Mucosa of rectum (tissue), 2 donors: ENCODE measurements at regions not wholly inside any gene's neighbourhood (a gene's known extent, or its start where the extent isn't known, plus 50 kb on each side); places are given as distances from the start of the nearest gene placed in this dataset.
A peak's percentile ranks its signal among the peaks of the same experiment; 100 is the strongest.

Experiments
- H3K27ac ChIP-seq, 2 donors: one replicate each; pipeline ENCODE4 v1.7.0; 2013; ENCODE audit warnings: inconsistent platforms in 2 of 2, low read depth in 2 of 2, low read length in 2 of 2
- H3K27me3 ChIP-seq, 2 donors: one replicate each; pipeline ENCODE4 v1.7.0; 2013; ENCODE audit warnings: low read length in 2 of 2; ENCODE audit not compliant: control insufficient read depth in 2 of 2, insufficient read depth in 2 of 2
- H3K36me3 ChIP-seq, 2 donors: one replicate each; pipeline ENCODE4 v1.7.0; 2013; ENCODE audit warnings: low read length in 2 of 2; ENCODE audit not compliant: control insufficient read depth in 2 of 2, insufficient read depth in 2 of 2
- H3K4me1 ChIP-seq, 2 donors: one replicate each; pipeline ENCODE4 v1.7.0; 2013; ENCODE audit warnings: low read length in 2 of 2, mild to moderate bottlenecking in 1 of 2; ENCODE audit not compliant: control insufficient read depth in 2 of 2, insufficient read depth in 2 of 2
- H3K4me3 ChIP-seq, 2 donors: one replicate each; pipeline ENCODE4 v1.7.0; 2013; ENCODE audit warnings: low read length in 2 of 2
- H3K9ac ChIP-seq, 2 donors: one replicate each; pipeline ENCODE4 v1.7.0; 2013; ENCODE audit warnings: low read length in 2 of 2, low read depth in 1 of 2, mild to moderate bottlenecking in 1 of 2
- H3K9me3 ChIP-seq, 2 donors: one replicate each; pipeline ENCODE4 v1.7.0; 2013; ENCODE audit warnings: low read length in 2 of 2; ENCODE audit not compliant: control insufficient read depth in 2 of 2
- donor health status: healthy.
- donor health status: Normal muscosa, but diverticular disease.

- H3K27ac ChIP-seq: no peak overlapping the region
- no peaks in the 10 kb centered on the region for H3K36me3 ChIP-seq
- H3K4me1 ChIP-seq: peaks cover 0 to 3% of the 10 kb centered on the region in 2 donors
- H3K9ac ChIP-seq: no peak overlapping the region
- no peaks in the 10 kb centered on the region for H3K9me3 ChIP-seq
- H3K27me3 ChIP-seq: peaks cover 5 to 8% of the 10 kb centered on the region in 2 donors
- no peak overlapping the region for H3K4me3 ChIP-seq
These were observed 133.4 kb upstream of the KCNG1 start for GRCh38 chr20:51156041-51156982.

GRCh38 chr20:51154708-51155690, 132.1 kb upstream of the KCNG1 start:
- Histone ChIP-seq H3K27ac (no peak overlapping the region), H3K4me3 (no peak overlapping the region), H3K9me3 (no peaks in the 10 kb centered on the region), H3K27me3 (peaks cover 5 to 8% of the 10 kb centered on the region in 2 donors), H3K4me1 (peaks cover 0 to 3% of the 10 kb centered on the region in 2 donors), H3K36me3 (no peaks in the 10 kb centered on the region), H3K9ac (no peak overlapping the region)

DNA sequence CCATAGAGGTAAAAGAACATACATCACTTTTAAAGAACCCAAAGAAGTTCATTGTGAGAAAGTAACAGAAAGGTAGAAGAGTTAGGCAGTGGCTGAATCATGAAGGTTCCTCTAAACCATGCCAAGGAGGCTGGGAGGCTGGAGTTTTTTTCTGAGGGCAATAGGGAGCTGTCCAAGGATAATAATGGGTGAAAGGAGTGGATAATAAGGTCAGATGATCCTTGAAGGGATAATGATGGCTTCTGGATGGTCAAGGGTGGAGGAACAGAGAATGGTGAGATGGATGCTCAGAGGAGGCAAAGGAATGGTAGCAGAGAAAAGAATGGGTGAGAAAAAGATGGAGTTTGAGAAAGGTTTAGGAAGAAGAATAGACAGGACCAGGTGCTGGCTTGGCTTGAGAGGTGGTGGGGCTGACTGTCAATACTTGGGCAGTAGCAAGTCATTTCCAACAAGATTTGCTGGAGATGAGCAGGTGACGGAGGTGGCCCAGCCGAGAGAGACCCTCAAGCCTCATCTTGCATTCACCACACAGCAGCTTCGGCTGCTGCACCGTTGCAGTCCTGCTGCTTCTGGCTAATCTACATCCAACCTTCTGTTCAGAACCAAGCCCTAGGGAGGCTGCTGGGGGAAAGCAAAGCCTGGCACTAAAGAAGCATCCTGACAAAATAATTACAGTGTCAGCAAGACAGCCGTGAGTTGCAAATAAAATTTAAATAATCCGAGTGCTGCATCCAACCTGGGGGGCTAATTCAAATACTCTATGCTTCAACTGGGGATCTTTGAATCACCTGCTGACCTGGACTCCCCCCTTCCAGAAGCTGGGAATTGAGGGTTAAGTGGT, 131.2 kb upstream of the KCNG1 start:
- no peak overlapping the region for H3K27ac ChIP-seq
- peaks cover 0 to 3% of the 10 kb centered on the region in 2 donors for H3K4me1 ChIP-seq
- no peaks in the 10 kb centered on the region for H3K36me3 ChIP-seq
- peaks cover 5 to 8% of the 10 kb centered on the region in 2 donors for H3K27me3 ChIP-seq
- H3K9ac ChIP-seq: no peak overlapping the region
- H3K4me3 ChIP-seq: no peak overlapping the region
- H3K9me3 ChIP-seq: no peaks in the 10 kb centered on the region

DNA sequence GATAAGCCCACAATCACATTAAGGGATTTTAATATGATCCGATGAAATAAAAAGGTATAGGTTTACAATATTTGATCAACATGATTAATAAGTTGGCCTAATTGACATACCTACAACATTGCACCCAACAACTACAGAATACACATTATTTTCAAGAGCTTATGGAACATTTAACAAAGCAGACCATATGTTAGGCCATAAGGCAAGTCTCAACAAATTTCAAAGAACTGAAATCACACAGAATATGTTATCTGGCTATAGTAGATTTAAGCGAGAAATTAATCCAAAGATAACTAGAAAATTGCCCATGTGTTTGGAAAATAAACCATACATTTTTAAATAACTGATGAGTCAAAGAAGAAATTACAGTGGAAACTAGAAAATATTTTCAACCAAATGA, 126.0 kb upstream of the KCNG1 start:
- H3K27ac ChIP-seq: no peak overlapping the region
- no peaks in the 10 kb centered on the region for H3K27me3 ChIP-seq
- no peaks in the 10 kb centered on the region for H3K9me3 ChIP-seq
- H3K4me1 ChIP-seq: peaks cover 0 to under 1% of the 10 kb centered on the region in 2 donors
- no peak overlapping the region for H3K9ac ChIP-seq
- no peaks in the 10 kb centered on the region for H3K36me3 ChIP-seq
- H3K4me3 ChIP-seq: no peak overlapping the region

DNA sequence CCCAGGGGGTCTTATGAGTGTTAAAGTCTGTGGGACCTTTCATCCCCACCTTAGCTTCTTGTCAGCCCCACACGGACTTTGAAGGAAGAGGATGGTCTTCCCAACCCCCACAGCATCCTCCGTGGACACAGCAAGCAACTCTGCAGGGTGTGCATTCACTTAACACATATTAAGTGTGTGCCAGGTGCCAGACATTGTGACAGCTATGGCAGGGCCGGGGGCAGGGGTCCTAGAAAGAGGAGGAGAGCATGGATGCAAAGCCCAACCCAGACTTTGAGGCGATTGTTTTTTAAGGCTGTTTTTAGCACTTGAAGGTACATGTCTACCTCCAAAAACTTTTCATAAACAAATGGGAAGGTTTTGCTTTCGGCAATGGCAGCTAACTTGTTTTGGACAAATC, 121.6 kb upstream of the KCNG1 start:
- no peaks in the 10 kb centered on the region for H3K9me3 ChIP-seq
- no peaks in the 10 kb centered on the region for H3K36me3 ChIP-seq
- H3K27ac ChIP-seq: no peak overlapping the region
- peaks cover 9% of the 10 kb centered on the region in 2 donors for H3K4me1 ChIP-seq
- H3K27me3 ChIP-seq: no peaks in the 10 kb centered on the region
- H3K9ac ChIP-seq: no peak overlapping the region
- H3K4me3 ChIP-seq: no peak overlapping the region

- H3K4me3 ChIP-seq: no peak overlapping the region
- peaks cover 9 to 12% of the 10 kb centered on the region in 2 donors for H3K4me1 ChIP-seq
- no peaks in the 10 kb centered on the region for H3K9me3 ChIP-seq
- H3K27ac ChIP-seq: no peak overlapping the region
- H3K36me3 ChIP-seq: no peaks in the 10 kb centered on the region
- H3K9ac ChIP-seq: no peak overlapping the region
- H3K27me3 ChIP-seq: no peaks in the 10 kb centered on the region
These were observed 120.7 kb upstream of the KCNG1 start for GRCh38 chr20:51143652-51144051.

- Histone ChIP-seq H3K27ac (peak overlapping the region; percentile 19 to 37), H3K4me1 (peaks cover 11 to 12% of the 10 kb centered on the region in 2 donors), H3K36me3 (no peaks in the 10 kb centered on the region), H3K9me3 (no peaks in the 10 kb centered on the region), H3K27me3 (no peaks in the 10 kb centered on the region), H3K4me3 (no peak overlapping the region), H3K9ac (no peak overlapping the region)
These were observed 119.5 kb upstream of the KCNG1 start for GRCh38 chr20:51142448-51142847.

- no peaks in the 10 kb centered on the region for H3K27me3 ChIP-seq
- no peak overlapping the region for H3K4me3 ChIP-seq
- H3K4me1 ChIP-seq: peaks cover 16 to 25% of the 10 kb centered on the region in 2 donors
- H3K9me3 ChIP-seq: no peaks in the 10 kb centered on the region
- no peak overlapping the region for H3K27ac ChIP-seq
- no peak overlapping the region for H3K9ac ChIP-seq
- no peaks in the 10 kb centered on the region for H3K36me3 ChIP-seq
These were observed 117.8 kb upstream of the KCNG1 start for GRCh38 chr20:51140671-51141070.

DNA sequence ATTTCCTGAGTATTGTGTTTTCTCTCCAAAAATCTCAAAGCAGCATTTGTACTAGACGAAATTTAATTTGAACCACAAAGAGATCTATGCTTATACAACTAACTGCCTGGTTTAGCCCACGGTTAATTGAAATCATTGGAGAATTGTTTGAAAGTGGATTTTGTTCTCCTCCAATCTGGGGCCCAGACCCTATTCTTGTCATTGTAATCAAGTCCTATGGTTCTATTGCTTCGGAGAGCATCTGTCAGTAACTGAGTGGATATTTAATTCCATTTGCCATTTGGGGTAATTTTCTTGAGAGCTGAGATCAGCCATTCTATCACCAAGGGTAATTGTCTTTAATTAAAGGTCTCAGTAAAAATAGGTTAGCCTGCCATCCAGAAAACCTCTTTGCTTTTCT, 117.0 kb upstream of the KCNG1 start:
- Histone ChIP-seq H3K27me3 (no peaks in the 10 kb centered on the region), H3K4me1 (peaks cover 19 to 31% of the 10 kb centered on the region in 2 donors), H3K27ac (no peak overlapping the region), H3K9me3 (no peaks in the 10 kb centered on the region), H3K4me3 (no peak overlapping the region), H3K36me3 (no peaks in the 10 kb centered on the region), H3K9ac (no peak overlapping the region)
